Osteoblast (primary cell): ENCODE measurements at regions not wholly inside any gene's neighbourhood (a gene's known extent, or its start where the extent isn't known, plus 50 kb on each side); places are given as distances from the start of the nearest gene placed in this dataset.

Experiments used
- DNase-seq: peaks from one replicate; pipeline ENCODE4 v3.0.0; 2011; ENCODE audit warnings: low spot score, mixed read lengths; ENCODE audit not compliant: insufficient read length; ENCODE audit errors: missing footprints
- H2AFZ ChIP-seq: 2 replicates; pipeline ENCODE4 v1.6.0; 2011; ENCODE audit warnings: mild to moderate bottlenecking, low read length
- H3K27ac ChIP-seq: 2 replicates; pipeline ENCODE4 v1.5.1; 2011; ENCODE audit warnings: mild to moderate bottlenecking, low read depth, low read length, moderate library complexity
- H3K27me3 ChIP-seq: 2 replicates; pipeline ENCODE4 v1.6.0; 2012; ENCODE audit warnings: mild to moderate bottlenecking, control low read depth, inconsistent platforms, low read length, moderate library complexity; ENCODE audit not compliant: insufficient read depth
- H3K36me3 ChIP-seq: 2 replicates; pipeline ENCODE4 v1.5.1; 2011; ENCODE audit warnings: mild to moderate bottlenecking, low read length, control low read depth, moderate library complexity; ENCODE audit not compliant: insufficient read depth
- H3K4me1 ChIP-seq: 2 replicates; pipeline ENCODE4 v1.5.1; 2011; ENCODE audit warnings: mild to moderate bottlenecking, low read length, control low read depth, moderate library complexity; ENCODE audit not compliant: insufficient read depth
- H3K4me2 ChIP-seq: 2 replicates; pipeline ENCODE4 v1.6.0; 2011; ENCODE audit warnings: mild to moderate bottlenecking, low read length; ENCODE audit not compliant: insufficient read depth
- H3K4me3 ChIP-seq: fragments of 200-600 bp; sonication (generic); 3 replicates; pipeline ENCODE4 v1.5.1; 2012; ENCODE audit warnings: mild to moderate bottlenecking, low read length, inconsistent platforms; ENCODE audit not compliant: insufficient read depth
- H3K79me2 ChIP-seq: 2 replicates; pipeline ENCODE4 v1.6.0; 2012; ENCODE audit warnings: mild to moderate bottlenecking, low read length, control low read depth, inconsistent platforms; ENCODE audit not compliant: insufficient read depth
- H3K9me3 ChIP-seq: 2 replicates; pipeline ENCODE4 v1.5.1; 2011; ENCODE audit warnings: low read depth, low read length, control low read depth
- H4K20me1 ChIP-seq: 2 replicates; pipeline ENCODE4 v1.6.0; 2012; ENCODE audit warnings: mild to moderate bottlenecking, low read length, control low read depth; ENCODE audit not compliant: insufficient read depth
- TF ChIP-seq, protein P1 (sequence below): IDR thresholded peaks from 2 replicates; pipeline ENCODE4 v1.5.1; 2011; ENCODE audit warnings: mild to moderate bottlenecking, low read depth, low read length, moderate library complexity; ENCODE audit errors: extremely low read depth

DNA sequence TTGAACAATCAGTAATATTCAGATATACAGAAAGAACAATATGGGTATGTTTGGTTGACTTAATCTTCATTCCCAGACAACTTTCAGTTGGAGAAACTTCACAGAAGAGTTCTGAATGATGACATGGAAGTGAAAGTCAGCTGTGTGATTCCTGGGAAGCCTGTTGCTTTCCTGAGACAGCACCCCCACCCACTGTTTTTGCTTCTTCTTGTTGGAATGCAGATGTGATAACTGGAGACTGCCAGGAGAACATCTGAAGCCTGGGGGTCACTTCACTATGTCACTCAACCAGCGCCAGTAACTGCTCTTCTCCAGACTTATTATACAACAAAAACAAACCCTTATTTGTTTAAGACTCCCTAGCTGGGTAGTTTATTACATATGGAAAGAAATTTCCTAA lies 599.4 kb downstream of the ZIC1 start:
- no peaks in the 10 kb centered on the region for H3K27me3 ChIP-seq
- H3K9me3 ChIP-seq = no peaks in the 10 kb centered on the region
- no peak overlapping the region for H3K27ac ChIP-seq
- H2AFZ ChIP-seq = no peak overlapping the region
- no peak overlapping the region for H3K4me3 ChIP-seq
- TF ChIP-seq, protein P1, sequence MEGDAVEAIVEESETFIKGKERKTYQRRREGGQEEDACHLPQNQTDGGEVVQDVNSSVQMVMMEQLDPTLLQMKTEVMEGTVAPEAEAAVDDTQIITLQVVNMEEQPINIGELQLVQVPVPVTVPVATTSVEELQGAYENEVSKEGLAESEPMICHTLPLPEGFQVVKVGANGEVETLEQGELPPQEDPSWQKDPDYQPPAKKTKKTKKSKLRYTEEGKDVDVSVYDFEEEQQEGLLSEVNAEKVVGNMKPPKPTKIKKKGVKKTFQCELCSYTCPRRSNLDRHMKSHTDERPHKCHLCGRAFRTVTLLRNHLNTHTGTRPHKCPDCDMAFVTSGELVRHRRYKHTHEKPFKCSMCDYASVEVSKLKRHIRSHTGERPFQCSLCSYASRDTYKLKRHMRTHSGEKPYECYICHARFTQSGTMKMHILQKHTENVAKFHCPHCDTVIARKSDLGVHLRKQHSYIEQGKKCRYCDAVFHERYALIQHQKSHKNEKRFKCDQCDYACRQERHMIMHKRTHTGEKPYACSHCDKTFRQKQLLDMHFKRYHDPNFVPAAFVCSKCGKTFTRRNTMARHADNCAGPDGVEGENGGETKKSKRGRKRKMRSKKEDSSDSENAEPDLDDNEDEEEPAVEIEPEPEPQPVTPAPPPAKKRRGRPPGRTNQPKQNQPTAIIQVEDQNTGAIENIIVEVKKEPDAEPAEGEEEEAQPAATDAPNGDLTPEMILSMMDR = no peak
- no peaks in the 10 kb centered on the region for H4K20me1 ChIP-seq
- no peaks in the 10 kb centered on the region for H3K79me2 ChIP-seq
- no peak for DNase-seq
- H3K4me1 ChIP-seq = peaks cover 6% of the 10 kb centered on the region
- no peak overlapping the region for H3K4me2 ChIP-seq
- no peaks in the 10 kb centered on the region for H3K36me3 ChIP-seq

DNA sequence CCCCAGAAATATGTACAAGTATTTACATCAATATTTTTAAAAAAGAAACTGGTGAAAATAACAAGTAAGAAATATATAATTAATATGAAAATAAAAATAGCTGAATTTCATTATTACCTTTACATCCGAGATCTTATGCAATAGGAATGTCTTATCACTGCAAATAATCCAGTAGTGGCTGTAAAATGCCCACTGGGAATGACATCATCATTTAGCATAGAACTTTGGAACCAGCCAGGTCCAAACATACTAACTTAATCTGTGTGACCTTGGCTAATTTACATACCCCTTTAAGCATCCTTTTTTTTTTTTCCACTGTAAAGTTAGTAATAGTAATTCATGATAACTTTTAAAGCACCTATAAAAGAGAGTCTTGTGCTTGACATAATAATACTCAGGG lies 611.7 kb downstream of the ZIC1 start:
- H3K9me3 ChIP-seq = no peaks in the 10 kb centered on the region
- H3K27ac ChIP-seq = no peak overlapping the region
- no peak for DNase-seq
- H2AFZ ChIP-seq = no peak overlapping the region
- TF ChIP-seq, protein P1 = no peak
- no peak overlapping the region for H3K4me3 ChIP-seq
- no peaks in the 10 kb centered on the region for H3K27me3 ChIP-seq
- H3K4me1 ChIP-seq = peaks cover 14% of the 10 kb centered on the region
- H3K4me2 ChIP-seq = no peak overlapping the region
- no peaks in the 10 kb centered on the region for H3K79me2 ChIP-seq
- no peaks in the 10 kb centered on the region for H4K20me1 ChIP-seq
- no peaks in the 10 kb centered on the region for H3K36me3 ChIP-seq

DNA sequence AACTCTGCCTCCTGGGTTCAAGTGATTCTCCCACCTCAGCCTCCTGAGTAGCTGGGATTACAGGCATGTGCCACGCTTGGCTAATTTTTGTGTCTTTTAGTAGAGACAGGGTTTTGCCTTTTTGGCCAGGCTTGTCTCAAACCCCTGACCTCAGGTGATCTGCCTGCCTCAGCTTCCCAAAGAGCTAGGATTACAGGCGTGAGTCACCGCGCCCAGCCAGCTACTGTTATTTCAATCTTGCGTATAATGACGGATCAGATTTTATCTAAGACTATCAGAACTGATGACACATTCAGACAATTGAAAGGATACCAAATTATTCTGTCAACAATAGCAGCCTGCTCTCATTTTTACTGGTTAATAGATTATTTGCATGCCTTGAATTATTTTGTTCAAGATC lies 612.2 kb downstream of the ZIC1 start:
- no peaks in the 10 kb centered on the region for H3K27me3 ChIP-seq
- H2AFZ ChIP-seq = no peak overlapping the region
- TF ChIP-seq, protein P1 = no peak
- no peak overlapping the region for H3K4me3 ChIP-seq
- H3K79me2 ChIP-seq = no peaks in the 10 kb centered on the region
- no peak overlapping the region for H3K27ac ChIP-seq
- DNase-seq = no peak
- H3K4me2 ChIP-seq = no peak overlapping the region
- H4K20me1 ChIP-seq = no peaks in the 10 kb centered on the region
- no peaks in the 10 kb centered on the region for H3K36me3 ChIP-seq
- H3K9me3 ChIP-seq = no peaks in the 10 kb centered on the region
- H3K4me1 ChIP-seq = peaks cover 14% of the 10 kb centered on the region

DNA sequence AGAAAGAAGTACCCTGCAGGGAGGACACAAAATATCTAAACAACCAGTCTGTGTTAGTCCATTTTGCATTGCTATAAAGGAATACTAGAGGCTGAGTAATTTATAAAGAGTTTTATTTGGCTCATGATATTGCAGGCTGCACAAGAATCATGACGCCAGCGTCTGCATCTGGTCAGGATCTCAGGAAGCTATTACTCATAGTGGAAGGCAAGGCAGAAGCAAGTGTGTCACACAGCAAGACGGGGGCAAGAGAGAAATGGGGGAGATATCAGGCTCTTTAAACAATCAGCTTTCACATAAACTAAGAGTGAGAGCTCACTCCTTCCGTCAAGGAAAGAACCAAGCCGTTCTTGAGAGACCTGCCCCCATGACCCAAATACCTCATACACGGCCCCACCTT lies 614.8 kb downstream of the ZIC1 start:
- no peak overlapping the region for H3K4me3 ChIP-seq
- H4K20me1 ChIP-seq = no peaks in the 10 kb centered on the region
- no peaks in the 10 kb centered on the region for H3K9me3 ChIP-seq
- H3K27ac ChIP-seq = peak overlapping the region; percentile 71
- no peak for DNase-seq
- H3K79me2 ChIP-seq = no peaks in the 10 kb centered on the region
- TF ChIP-seq, protein P1 = no peak
- H3K27me3 ChIP-seq = no peaks in the 10 kb centered on the region
- peak overlapping the region; percentile 87 for H2AFZ ChIP-seq
- peak overlapping the region; percentile 74 for H3K4me2 ChIP-seq
- H3K4me1 ChIP-seq = peaks cover 14% of the 10 kb centered on the region
- H3K36me3 ChIP-seq = no peaks in the 10 kb centered on the region
